HepG2 (cell line): ENCODE measurements at regions not wholly inside any gene's neighbourhood (a gene's known extent, or its start where the extent isn't known, plus 50 kb on each side); places are given as distances from the start of the nearest gene placed in this dataset.

Experiments
- ATAC-seq: fragments of 200-7000 bp; cut with Tn5 transposase; 3 replicates; pipeline ENCODE4 v1.9.1; 2020; ENCODE audit warnings: mild to moderate bottlenecking, moderate library complexity
- BruUV-seq: library from RNA; stranded (reverse); fragments of 400-500 nt; replicated peaks from 2 replicates; lab custom pipeline; 2021; lab: Mats Ljungman, UMichigan
- CTCF ChIA-PET: fragments of 300-600 bp; formaldehyde crosslinking; extraction: SDS; loops from one replicate; lab custom pipeline; 2021; ENCODE audit warnings: low total read pairs, inconsistent platforms, low intra/inter-chr PET ratio; lab: Yijun Ruan, JAX
- POLR2A ChIA-PET: fragments of 350-600 bp; sonication (Branson Sonifier 250); formaldehyde crosslinking; loops from one replicate; lab custom pipeline; 2020; ENCODE audit warnings: antibody characterized with exemption, inconsistent platforms; lab: Yijun Ruan, JAX
- DNase-seq: peaks from one replicate; pipeline ENCODE4 v3.0.0-alpha.2; 2015; ENCODE audit warnings: low spot score
- FAIRE-seq: peaks from 3 replicates; lab custom pipeline; 2011; peaks lifted over from hg19 to GRCh38; lab: Jason Lieb, UNC
- H2AFZ ChIP-seq: one replicate; pipeline ENCODE4 v1.6.1; 2011; ENCODE audit warnings: low read length, inconsistent platforms
- H3K27ac ChIP-seq: fragments of 300-600 bp; 3 replicates; pipeline ENCODE4 v1.8.0; 2011; ENCODE audit warnings: mixed run types, mild to moderate bottlenecking, mixed read lengths, low read length, inconsistent platforms; ENCODE audit not compliant: insufficient read depth; ENCODE audit errors: extremely low read length
- H3K27me3 ChIP-seq, 2 experiments: fragments of 200-600 bp in 1 of 2; 2 replicates in 1 of 2; 3 replicates in 1 of 2; pipeline versions ENCODE4 v1.6.0 to v1.8.0; 2011; ENCODE audit warnings: low read length in 2 of 2, mild to moderate bottlenecking in 2 of 2, moderate library complexity in 2 of 2, inconsistent platforms in 1 of 2; ENCODE audit not compliant: insufficient read depth in 2 of 2, control insufficient read depth in 1 of 2
- H3K36me3 ChIP-seq, 2 experiments: fragments of 200-600 bp in 1 of 2; replicated peaks in 1 of 2; 2 replicates in 1 of 2; 3 replicates in 1 of 2; pipeline versions ENCODE4 v1.5.1 to v1.8.0; 2011; ENCODE audit warnings: low read length in 2 of 2, inconsistent platforms in 1 of 2; ENCODE audit not compliant: insufficient read depth in 2 of 2, control insufficient read depth in 1 of 2
- H3K4me1 ChIP-seq: 2 replicates; pipeline ENCODE4 v1.5.1; 2012; ENCODE audit warnings: low read length, inconsistent platforms; ENCODE audit not compliant: insufficient read depth
- H3K4me2 ChIP-seq: 2 replicates; pipeline ENCODE4 v1.6.0; 2011; ENCODE audit warnings: low read depth, low read length, inconsistent platforms
- H3K4me3 ChIP-seq, 3 experiments: fragments of 200-600 bp in 1 of 3; sonication (generic), shearing (Covaris generic) in 1 of 3; replicated peaks in 1 of 3; 2 replicates each; pipeline ENCODE4 v1.5.1; 2011 to 2016; ENCODE audit warnings: low read length in 3 of 3, inconsistent platforms in 2 of 3, low read depth in 2 of 3, mild to moderate bottlenecking in 2 of 3, control low read depth in 1 of 3, mixed read lengths in 1 of 3; ENCODE audit not compliant: insufficient read depth in 1 of 3
- H3K79me2 ChIP-seq: one replicate; pipeline ENCODE4 v1.6.1; 2011; ENCODE audit warnings: low read length, inconsistent platforms; ENCODE audit not compliant: insufficient read depth
- H3K9ac ChIP-seq: 2 replicates; pipeline ENCODE4 v1.6.0; 2011; ENCODE audit warnings: mild to moderate bottlenecking, low read depth, low read length, inconsistent platforms; ENCODE audit not compliant: insufficient read depth
- H3K9me3 ChIP-seq: 2 replicates; pipeline ENCODE4 v1.5.1; 2012; ENCODE audit warnings: mild to moderate bottlenecking, low read length
- H4K20me1 ChIP-seq: 2 replicates; pipeline ENCODE4 v1.6.0; 2011; ENCODE audit warnings: inconsistent platforms, mild to moderate bottlenecking, low read length, moderate library complexity; ENCODE audit not compliant: insufficient read depth
- ARID4A ChIP-seq: sonication (generic); formaldehyde crosslinking; IDR thresholded peaks from 2 replicates; pipeline ENCODE4 v1.5.0; 2020; ENCODE audit warnings: mild to moderate bottlenecking, missing genetic modification reagents, borderline replicate concordance
- GATA4 ChIP-seq: sonication (generic); IDR thresholded peaks from 2 replicates; pipeline ENCODE4 v1.6.1; 2016; ENCODE audit warnings: antibody characterized with exemption, low read depth, borderline replicate concordance
- HIVEP1 ChIP-seq: sonication (generic); formaldehyde crosslinking; IDR thresholded peaks from 2 replicates; pipeline ENCODE4 v1.4.0; 2020; ENCODE audit warnings: mild to moderate bottlenecking, missing genetic modification reagents
- KAT8 ChIP-seq: IDR thresholded peaks from 2 replicates; pipeline ENCODE4 v1.6.1; 2016; ENCODE audit warnings: missing genetic modification reagents, missing compliant biosample characterization
- SMYD3 ChIP-seq: sonication (generic); formaldehyde crosslinking; IDR thresholded peaks from 2 replicates; pipeline ENCODE4 v1.8.1; 2023; ENCODE audit warnings: mild to moderate bottlenecking, missing genetic modification reagents
- SRF ChIP-seq: IDR thresholded peaks from 2 replicates; pipeline ENCODE4 v1.6.1; 2011; ENCODE audit warnings: mild to moderate bottlenecking, low read depth, low read length, moderate library complexity
- STAT6 ChIP-seq: sonication (generic); formaldehyde crosslinking; IDR thresholded peaks from 2 replicates; pipeline ENCODE4 v1.4.0; 2020; ENCODE audit warnings: missing genetic modification reagents, mild to moderate bottlenecking, borderline replicate concordance
- ZNF629 ChIP-seq: sonication (generic); formaldehyde crosslinking; conservative IDR thresholded peaks from 2 replicates; pipeline ENCODE4 v1.5.0; 2020; ENCODE audit warnings: missing genetic modification reagents
- ZNF768 ChIP-seq: sonication (generic); formaldehyde crosslinking; IDR thresholded peaks from 2 replicates; pipeline ENCODE4 v1.4.0; 2020; ENCODE audit warnings: missing genetic modification reagents
- WGBS: methylation state at CpG from one replicate; pipeline ENCODE4 v1.1.6; 2017; ENCODE audit warnings: low lambda C conversion rate; 5-methylcytosine and 5-hydroxymethylcytosine counted together
- in situ Hi-C: cut with HindIII; loops from 2 replicates; pipeline ENCODE4 v1.10.0; 2017; ENCODE audit warnings: low pct_unique_long_range_greater_than_20kb; ENCODE audit not compliant: extremely low pct_ligation_motif_present
- intact Hi-C: fragments of 100-400 bp; cut with micrococcal nuclease; formaldehyde crosslinking; loops from one replicate; pipeline ENCODE4 v1.10.0; 2022; ENCODE audit not compliant: unreplicated experiment

GRCh38 chr6:170117111-170117972 lies 173.5 kb downstream of the DLL1 start:
- in situ Hi-C loops (no loop called here), intact Hi-C loops (no loop called here)
- 11% methylated on average over 14 of the region's 21 CpGs for WGBS
- Histone ChIP-seq H3K27ac (no peak overlapping the region), H3K4me3 (no peak overlapping the region), H3K9ac (no peak overlapping the region), H3K4me1 (no peaks in the 10 kb centered on the region), H3K36me3 (no peaks in the 10 kb centered on the region), H3K27me3 (peaks cover 6 to 32% of the 10 kb centered on the region in 2 experiments; a peak in 4 of 5 replicates), H2AFZ (no peak overlapping the region), H3K4me2 (no peak overlapping the region), H4K20me1 (no peaks in the 10 kb centered on the region), H3K79me2 (no peaks in the 10 kb centered on the region), H3K9me3 (peaks cover 13% of the 10 kb centered on the region)
- peak; percentile 51 for ATAC-seq
- TF ChIP-seq ZNF768 (0 out of 2 replicates have a peak, but pooled peaks have one; percentile 31), SRF (no peak)
- no peak for DNase-seq
- no TSS peak for BruUV-seq
- CTCF ChIA-PET, result no interaction called here
- POLR2A ChIA-PET, result no interaction called here
- FAIRE-seq, result no peak

GRCh38 chr6:170116636-170117035 lies 174.2 kb downstream of the DLL1 start:
- Histone ChIP-seq H4K20me1 (no peaks in the 10 kb centered on the region), H3K4me1 (no peaks in the 10 kb centered on the region), H3K79me2 (no peaks in the 10 kb centered on the region), H3K27ac (no peak overlapping the region), H3K27me3 (peaks cover 6 to 39% of the 10 kb centered on the region in 2 experiments), H2AFZ (no peak overlapping the region), H3K4me2 (no peak overlapping the region), H3K9me3 (peaks cover 13% of the 10 kb centered on the region), H3K4me3 (no peak overlapping the region), H3K9ac (no peak overlapping the region), H3K36me3 (no peaks in the 10 kb centered on the region)
- ChIA-PET POLR2A (no interaction called here), CTCF (no interaction called here)
- 2% methylated on average over 6 of the region's 7 CpGs for WGBS
- BruUV-seq, result no TSS peak
- ATAC-seq, result peak; percentile 38; the same call in 2 of the 3 replicates
- in situ Hi-C loops (no loop called here), intact Hi-C loops (no loop called here)
- DNase-seq, result no peak
- no peak for FAIRE-seq
- TF ChIP-seq ARID4A (CRISPR knock-in tag), result no peak
- TF ChIP-seq KAT8 (CRISPR knock-in tag), result no peak
- TF ChIP-seq ZNF629 (CRISPR knock-in tag), result no peak
- TF ChIP-seq STAT6 (CRISPR knock-in tag), result no peak
- no peak for TF ChIP-seq GATA4
- no peak for TF ChIP-seq SMYD3 (CRISPR knock-in tag)
- TF ChIP-seq HIVEP1 (CRISPR knock-in tag), result no peak
